GM04504 (cell line): ENCODE measurements at regions not wholly inside any gene's neighbourhood (a gene's known extent, or its start where the extent isn't known, plus 50 kb on each side); places are given as distances from the start of the nearest gene placed in this dataset.
"Not testable (repeated sequence)": the region's sequence is repeated elsewhere in the genome, so short reads cannot be mapped to it uniquely, and the experiment has no call there.

Experiments
- DNase-seq: peaks from one replicate; pipeline ENCODE4 v3.0.0-alpha.2; 2012; ENCODE audit warnings: low read depth

GRCh38 chr20:19834783-19835182, 76.7 kb downstream of the RIN2 start:
- no peak for DNase-seq

GRCh38 chr20:19835533-19836222, 77.6 kb downstream of the RIN2 start:
- DNase-seq, result no peak

GRCh38 chr20:19838468-19838867, 80.4 kb downstream of the RIN2 start:
- DNase-seq, result no peak

GRCh38 chr20:19839053-19839452, 81.0 kb downstream of the RIN2 start:
- DNase-seq, result no peak

- no peak for DNase-seq
Measured at GRCh38 chr20:19840111-19840710, 82.2 kb downstream of the RIN2 start.

- no peak for DNase-seq
Measured at GRCh38 chr20:19841740-19842139, 83.7 kb downstream of the RIN2 start.

GRCh38 chr20:19844850-19845249, 86.8 kb downstream of the RIN2 start:
- not testable (repeated sequence) for DNase-seq

- DNase-seq, result no peak
Measured at GRCh38 chr20:19847383-19847782, 89.3 kb downstream of the RIN2 start.

- no peak for DNase-seq
Measured at GRCh38 chr20:19849341-19850197, 91.5 kb downstream of the RIN2 start.

- no peak for DNase-seq
Measured at GRCh38 chr20:19850198-19850533, 92.1 kb downstream of the RIN2 start.

GRCh38 chr20:19851861-19852260, 93.8 kb downstream of the RIN2 start:
- DNase-seq, result no peak

GRCh38 chr20:19855416-19855815, 97.4 kb downstream of the RIN2 start:
- no peak for DNase-seq

GRCh38 chr20:19858466-19859371, 100.7 kb downstream of the RIN2 start:
- no peak for DNase-seq

- DNase-seq, result no peak
Measured at GRCh38 chr20:19859444-19859843, 101.4 kb downstream of the RIN2 start.

- no peak for DNase-seq
Measured at GRCh38 chr20:19860737-19861136, 102.7 kb downstream of the RIN2 start.

- no peak for DNase-seq
Measured at GRCh38 chr20:19861147-19861759, 103.2 kb downstream of the RIN2 start.

GRCh38 chr20:19864130-19864529, 106.1 kb downstream of the RIN2 start:
- no peak for DNase-seq

GRCh38 chr20:19866070-19866469, 108.0 kb downstream of the RIN2 start:
- no peak for DNase-seq

- DNase-seq, result no peak
Measured at GRCh38 chr20:19867074-19867473, 109.0 kb downstream of the RIN2 start.

GRCh38 chr20:19867940-19868371, 109.9 kb downstream of the RIN2 start:
- no peak for DNase-seq

- no peak for DNase-seq
Measured at GRCh38 chr20:19868441-19868840, 110.4 kb downstream of the RIN2 start.

GRCh38 chr20:19872001-19872400, 113.9 kb downstream of the RIN2 start:
- DNase-seq, result no peak
